Right hindlimb (tissue), 1 donor: ENCODE measurements at regions not wholly inside any gene's neighbourhood (a gene's known extent, or its start where the extent isn't known, plus 50 kb on each side); places are given as distances from the start of the nearest gene placed in this dataset.

ENCODE experiments used
- DNase-seq: peaks from one replicate; pipeline ENCODE4 v3.0.0-alpha.2; 2018

DNA sequence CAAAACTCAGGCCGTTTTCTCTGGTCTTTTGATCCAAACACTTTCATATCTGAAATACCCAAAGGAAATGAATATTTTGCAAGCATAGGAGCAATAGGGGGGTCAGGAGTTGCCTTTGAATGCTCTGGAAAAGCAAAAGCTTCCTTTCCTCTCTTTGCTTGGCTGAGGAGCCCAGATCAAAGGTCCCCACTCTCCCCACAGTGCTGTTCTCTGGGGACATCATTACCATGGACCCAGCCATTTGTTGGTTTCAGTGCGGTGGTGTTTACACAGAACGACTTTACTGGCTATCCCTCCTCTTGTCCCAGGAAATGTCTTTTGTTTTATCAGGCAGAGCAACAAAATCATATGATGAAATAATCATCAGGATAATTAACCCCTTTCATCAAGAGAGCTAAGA lies 1089.1 kb downstream of the TBC1D22A start:
- no peak for DNase-seq

DNA sequence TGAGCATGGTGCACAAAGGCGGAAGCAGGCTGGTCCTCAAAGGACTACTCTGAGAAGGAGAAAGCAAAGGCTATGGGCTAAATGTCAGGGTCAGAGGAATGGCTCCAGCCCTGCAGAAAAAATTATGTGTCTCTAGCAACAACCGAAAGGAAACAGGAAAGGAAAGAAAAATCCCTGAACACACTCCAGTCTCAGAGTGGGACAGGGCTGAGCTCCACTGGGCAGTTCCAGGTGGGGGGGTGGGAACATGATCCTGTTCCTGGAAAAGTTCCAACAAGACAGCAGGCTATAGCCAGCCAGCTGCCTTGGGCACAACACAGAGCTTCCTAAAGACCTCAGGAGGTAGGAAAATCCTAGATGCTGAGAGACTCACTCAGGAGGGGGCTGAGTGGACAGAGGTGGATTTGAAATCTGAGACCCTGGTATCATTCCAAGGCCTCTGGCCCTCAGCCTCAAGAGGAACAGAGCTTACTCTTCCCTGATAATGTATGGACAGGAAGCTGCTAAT lies 1088.2 kb downstream of the TBC1D22A start:
- peak; percentile 74 for DNase-seq

DNA sequence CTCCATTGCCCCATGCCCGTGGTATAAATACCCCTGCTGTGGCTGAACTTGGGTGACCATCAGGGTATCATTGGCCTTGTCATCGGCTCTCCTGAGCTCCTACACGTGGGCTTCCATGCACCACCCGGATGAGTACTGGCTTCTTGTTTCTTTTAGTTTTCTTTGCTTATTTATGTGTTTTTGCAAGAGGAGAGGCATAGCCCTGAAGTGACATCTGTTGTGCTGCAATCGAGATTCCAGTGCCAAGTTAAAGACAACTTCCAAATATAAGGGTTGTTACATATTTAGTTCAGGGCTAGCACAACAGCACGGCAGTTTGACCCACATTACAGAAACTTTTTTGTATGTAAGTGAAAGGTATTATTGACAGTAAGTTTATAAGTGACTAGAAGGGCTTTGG lies 1087.1 kb downstream of the TBC1D22A start:
- no peak for DNase-seq

DNA sequence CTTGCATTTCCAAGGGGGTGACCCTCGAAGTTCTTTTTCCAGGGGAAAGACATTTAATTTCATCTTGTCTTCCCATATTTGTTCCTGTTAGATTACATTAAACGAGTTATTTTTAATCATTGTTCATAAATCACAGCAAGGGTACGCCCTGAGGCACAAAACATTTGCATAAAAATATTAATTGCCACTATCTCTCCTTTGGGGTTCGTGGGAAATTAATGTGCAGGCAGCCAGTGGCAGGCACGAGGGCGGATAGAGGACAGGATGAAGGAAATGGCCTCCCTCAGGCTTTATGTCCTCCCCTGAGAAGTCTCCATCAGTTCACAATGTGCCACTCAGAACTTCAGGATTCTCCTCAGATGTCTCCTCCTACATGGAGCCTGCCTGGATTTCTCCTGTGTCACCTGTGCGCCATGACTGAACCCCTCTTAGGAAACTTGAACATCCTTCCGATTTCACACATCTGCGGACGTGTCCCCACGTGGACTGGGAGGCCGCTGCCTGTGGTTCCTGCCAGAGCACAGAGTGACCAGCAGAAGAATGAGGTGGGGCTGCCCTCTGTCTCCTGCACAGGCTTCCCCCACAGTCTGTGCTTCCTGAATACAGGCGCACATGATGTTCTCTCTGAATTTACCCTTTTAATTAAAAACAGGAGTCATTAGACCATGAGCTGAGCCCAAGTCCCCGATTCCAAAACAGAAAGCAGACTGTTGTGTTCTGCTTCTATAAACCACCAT lies 1085.9 kb downstream of the TBC1D22A start:
- DNase-seq: no peak

DNA sequence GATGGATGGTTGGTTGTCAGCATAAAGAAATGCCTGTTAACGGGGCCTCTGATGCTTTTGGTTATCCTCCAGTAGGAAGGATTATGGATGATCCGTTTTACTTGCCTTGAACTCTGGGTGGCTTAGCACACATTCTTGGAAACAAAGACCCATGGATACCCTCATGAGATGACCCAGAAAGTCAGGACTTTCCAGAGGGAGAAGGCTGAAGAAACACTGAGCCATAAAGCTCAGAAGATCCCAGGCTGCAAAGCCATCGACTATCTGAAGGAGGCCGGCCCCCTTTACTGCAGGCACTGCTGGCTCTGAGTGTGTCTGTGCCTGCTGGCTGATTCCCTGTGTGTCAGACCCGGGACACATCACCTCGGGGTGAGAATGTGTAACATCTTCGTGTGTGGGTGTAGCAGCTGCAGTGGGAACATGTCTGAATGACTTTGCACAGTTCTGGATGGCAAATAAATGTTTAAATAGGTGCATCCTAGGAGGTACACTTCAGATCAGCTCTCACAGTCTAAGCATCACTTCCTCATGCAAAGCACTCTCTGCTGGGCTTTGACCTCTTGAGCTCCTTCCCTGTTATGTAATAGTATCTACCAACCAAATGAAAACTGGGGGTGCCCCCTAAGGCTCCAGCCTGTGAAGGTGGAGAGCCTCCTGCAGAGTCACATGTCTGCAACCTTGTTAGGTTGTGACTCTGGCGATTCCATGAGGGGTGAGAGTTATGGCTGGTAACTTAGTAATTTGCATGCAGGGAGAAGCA lies 1084.9 kb downstream of the TBC1D22A start:
- no peak for DNase-seq

DNA sequence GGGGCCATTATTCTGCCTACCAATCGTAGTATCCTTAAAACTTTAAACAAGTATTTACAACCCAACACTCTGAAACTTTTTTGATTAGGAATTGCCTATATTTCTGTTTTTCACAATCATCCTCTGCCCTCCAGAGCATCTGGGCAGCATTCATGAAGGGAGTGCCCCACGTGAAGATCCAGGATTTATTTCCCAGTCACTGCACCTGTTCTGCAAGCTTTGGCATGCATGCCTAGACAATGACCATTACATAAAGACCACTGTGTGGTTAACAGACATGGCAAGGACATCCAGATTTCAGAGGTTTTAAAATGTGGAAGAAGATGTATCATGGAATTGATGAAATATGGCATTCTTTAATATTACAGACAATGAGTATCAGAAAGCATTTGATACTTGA lies 1083.8 kb downstream of the TBC1D22A start:
- no peak for DNase-seq

DNA sequence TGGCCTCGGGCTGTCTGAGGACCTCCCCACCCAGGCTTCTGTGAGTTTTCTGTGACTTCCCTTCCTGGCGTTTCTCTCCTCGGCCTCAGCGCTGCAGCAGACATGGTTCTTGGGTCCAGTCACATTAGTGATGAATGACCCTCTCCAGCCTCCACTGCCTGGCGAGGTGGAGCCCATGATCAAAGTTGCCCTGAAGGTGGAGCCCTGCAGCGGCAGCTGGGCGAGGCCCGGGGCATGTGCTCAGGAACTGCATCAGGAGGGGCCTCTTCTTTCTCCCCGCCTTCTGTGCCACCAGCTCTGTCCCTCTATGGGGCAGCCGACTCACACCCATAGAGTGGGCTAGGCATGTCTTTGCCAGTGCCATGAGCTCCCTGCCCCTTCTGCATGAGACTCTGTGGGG lies 1079.7 kb downstream of the TBC1D22A start:
- no peak for DNase-seq

DNA sequence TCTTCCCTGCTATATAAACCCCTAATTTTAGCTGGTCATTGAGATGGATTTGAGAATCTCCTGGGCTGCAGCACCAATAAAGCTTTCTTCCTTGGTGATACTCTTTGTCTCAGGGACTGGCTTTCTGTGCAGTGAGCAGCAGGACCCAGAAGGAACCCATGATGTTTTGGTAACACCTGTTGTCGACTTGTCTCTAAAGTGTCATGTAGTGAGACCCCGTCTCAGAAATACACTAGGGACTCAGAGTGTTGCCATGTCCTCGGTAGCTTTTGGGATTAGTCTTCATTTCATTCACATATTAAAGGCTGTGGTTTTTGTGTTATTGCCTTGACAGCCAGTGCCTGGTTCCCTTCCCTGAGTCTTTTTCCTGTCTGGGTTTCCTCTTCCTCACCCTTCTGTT lies 1078.7 kb downstream of the TBC1D22A start:
- DNase-seq: no peak

DNA sequence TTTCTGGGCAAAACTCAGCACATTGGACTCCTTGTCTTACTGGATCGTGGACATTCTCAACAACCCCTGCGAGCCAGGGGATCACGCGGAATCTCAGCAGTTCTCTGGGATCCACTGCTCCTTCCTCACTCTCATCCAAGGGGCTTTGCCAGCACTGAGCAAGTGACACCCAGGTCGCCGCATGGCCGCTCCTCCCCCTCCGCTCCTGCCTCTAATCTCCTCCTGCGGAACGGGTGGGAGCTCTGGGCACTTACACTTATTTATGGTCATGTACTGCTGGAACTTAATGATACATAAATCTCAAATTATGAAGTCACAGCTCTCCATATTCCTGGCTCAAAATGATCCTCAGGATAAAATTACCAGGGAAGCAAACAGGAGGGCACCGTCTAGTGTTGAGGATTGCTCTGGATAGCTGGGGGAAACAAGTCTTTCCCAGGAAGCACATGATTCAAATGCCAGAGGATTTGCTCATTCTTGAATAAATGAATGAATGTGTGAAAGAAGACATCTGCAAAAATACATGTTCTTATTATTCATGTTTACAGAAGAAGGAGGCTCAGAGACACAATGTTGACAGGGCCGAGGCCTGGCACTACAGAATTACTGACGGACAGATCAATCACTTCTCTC lies 1077.3 kb downstream of the TBC1D22A start:
- no peak for DNase-seq

DNA sequence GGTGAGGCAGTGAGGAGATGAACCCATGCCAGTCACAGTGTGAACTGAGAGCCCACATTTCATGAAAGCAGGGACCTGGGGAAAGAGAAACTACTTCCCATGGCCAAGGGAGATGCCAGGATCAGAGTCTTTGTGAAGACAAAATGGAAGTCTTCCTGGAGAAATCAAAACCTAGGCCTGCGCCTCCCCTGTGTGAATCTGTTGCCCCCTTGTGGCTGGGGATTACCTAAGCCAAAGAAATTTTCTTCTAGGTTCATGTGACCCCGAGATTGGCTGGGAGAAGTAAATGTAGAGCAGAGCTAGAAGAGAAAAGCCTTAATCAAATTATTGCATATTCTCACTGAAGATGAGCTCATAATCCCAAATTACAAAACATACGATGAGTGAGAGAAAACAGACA lies 1075.3 kb downstream of the TBC1D22A start:
- no peak for DNase-seq

DNA sequence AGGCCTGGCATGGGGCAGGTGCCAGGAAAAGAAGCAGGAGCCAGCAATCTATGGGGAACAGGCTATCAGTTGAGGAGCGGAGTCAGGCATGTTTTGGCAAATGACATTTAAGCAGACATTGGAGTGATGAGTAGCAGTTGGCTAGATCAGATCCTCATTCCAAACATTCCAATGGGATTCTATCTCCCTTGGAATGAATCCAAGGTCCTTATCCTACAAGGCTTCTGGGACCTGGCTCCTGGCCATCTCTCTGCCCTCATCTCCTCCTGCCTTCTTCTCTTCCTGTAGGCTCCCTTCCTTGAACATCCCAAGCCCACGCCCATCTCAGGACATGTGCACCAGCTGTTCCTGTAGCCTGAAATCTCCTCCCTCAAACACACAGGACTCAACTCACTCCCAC lies 1074.5 kb downstream of the TBC1D22A start:
- DNase-seq: no peak

DNA sequence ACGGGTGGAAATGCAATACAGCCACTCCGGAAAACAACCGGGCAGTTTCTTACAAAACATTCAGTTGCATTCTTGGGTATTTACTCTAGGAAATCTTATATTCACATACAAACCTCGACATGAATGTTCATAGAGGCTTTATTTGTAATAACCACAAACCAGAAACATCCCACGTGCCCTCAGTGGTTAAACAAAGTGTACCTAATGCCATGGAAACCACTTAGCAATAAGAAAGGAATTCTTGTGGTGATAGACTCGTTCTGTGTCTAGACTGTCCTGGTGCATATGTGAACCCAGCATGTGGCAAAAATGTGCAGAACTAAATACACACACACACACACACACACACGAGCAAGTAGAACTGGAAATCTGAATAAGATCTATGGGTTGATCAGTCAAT lies 1073.3 kb downstream of the TBC1D22A start:
- DNase-seq: no peak

DNA sequence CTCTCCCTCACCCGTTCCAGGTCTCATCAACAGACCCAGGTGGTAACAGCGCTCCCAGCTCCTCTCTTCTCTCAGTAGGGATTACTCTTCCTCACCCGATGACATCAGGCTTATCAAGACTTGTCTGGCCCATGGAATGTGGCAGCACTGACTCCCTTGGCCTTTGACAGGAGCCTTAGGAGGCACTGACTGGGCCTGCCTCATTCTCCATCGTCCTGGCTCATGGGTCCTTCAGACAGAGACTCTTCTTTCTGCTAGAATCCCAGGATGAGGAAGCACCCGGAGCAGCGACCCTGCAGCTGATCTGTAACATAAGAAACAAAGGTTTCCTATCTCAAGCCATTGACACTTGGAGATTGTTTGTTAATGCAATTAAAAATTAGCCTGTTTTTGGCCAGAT lies 1063.6 kb downstream of the TBC1D22A start:
- DNase-seq: no peak

DNA sequence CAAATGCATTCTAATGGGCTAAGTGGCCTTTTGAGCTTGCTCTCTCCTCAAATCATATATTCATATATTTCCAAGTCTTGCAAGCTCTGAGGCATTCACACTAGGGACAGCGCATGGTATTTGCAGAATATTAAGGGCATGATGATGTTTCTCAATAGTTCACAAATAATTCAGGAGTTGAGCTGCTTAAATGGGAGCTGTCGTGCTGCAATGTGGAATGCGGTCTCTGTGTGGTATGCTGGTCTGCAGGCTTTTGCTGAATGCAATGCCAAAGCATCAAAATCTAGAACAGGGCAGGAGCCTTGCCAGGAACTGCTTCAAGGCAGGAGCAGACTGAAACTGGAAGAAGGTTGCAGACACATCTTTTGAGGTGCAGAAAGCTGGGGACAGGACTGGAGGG lies 1060.0 kb downstream of the TBC1D22A start:
- no peak for DNase-seq

DNA sequence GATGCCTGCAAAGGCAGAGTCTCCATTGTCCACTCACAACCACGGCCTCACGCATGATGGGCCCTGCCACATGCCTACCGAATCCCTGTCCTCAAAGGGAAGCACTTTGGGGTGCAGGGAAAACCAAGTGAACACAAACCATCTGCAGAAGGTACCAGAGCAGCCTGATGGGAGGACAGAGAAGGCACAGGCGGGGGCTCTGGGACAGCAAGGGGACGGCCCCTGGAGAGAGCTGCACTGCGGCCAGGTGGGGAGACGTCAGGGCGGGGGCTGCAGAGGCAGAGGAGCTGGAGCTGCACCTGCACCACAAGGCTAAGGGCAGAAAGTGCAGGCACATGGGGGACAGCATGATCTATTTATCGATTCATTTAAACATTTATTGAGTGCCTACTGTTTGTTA lies 1056.0 kb downstream of the TBC1D22A start:
- DNase-seq: no peak

DNA sequence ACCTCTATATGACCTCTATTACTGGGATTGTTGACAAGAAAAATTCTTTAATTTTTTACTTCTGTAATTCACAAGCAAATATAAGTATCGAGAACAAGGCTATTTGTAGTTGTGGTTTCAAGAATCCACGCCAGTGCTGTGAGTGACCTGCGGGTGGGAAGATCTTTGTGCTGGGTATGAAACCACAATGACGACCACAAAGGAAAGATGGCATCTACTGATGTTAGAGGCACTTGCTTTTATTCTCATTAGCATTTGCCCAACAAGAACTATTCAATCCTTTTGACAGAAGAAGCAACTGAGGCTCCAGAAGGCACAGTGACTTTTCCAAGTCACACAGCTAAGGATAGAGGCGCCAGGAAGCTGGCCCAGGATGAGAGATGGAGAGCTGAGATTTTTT lies 1054.9 kb downstream of the TBC1D22A start:
- DNase-seq: no peak

DNA sequence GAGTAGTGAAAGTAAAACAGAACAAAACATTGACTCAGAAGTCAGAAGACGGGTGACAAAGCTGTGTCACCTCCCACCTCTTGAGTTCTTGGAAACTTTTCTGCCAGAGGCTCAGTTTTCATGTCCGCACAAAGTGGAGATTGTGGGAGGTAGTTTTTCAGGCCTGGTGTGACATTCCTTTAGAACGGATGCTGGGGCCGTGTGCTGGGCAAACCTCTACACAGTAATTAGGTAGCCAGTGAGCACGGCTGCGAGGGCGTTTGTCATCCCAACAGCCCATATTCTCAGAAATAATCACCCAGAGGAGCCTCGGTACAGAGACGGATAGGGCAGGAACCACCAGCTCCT lies 1054.4 kb downstream of the TBC1D22A start:
- DNase-seq: no peak

DNA sequence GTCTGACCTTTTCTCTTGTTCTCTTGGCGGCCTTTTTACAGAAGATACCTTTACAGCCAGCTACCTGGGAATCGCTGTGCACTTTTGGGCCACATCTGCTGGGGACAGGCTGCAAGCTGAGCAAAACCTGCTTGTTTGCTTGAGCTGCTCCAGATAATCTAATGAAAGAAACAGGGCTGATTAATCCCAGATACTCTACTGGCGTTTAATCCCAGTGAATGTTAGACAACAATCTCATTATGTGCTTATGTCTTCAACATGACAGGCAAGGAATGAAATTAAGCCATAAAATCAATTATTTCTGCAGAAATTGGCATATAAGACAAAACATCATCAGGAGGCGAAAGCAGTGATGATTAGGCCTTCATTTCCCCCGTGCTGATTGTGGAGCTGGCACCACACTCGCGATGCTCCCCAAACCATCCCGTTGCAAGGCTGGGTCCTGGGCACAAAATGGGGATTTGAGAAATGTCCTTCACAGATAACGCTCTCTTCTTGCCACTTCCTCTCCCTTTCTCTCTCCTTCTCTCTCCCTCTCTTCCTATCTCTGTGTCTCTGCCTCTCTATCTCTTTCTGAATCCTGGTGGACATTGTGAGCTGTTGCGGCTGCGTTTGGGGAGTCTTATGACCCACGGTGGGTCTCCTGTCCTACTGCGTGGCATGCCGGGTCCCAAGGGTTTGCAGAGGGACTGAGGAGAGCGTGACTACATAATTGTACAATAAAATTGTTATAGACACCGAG lies 1053.8 kb downstream of the TBC1D22A start:
- DNase-seq: no peak

DNA sequence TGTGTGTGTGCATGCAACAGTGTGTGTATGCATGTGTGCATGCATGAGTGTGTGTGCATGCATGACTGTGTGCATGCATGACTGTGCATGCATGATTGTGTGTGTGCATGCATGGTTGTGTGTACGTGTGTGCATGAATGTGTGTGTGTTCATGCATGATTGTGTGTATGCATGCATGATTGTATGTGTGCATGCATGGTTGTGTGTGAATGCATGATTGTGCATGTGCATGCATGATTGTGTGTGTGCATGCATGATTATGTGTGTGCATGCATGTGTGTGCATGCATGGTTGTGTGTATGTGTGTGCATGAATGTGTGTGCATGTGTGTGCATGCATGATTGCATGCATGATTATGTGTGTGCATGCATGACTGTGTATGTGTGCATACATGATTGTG lies 1052.0 kb downstream of the TBC1D22A start:
- DNase-seq: no peak

DNA sequence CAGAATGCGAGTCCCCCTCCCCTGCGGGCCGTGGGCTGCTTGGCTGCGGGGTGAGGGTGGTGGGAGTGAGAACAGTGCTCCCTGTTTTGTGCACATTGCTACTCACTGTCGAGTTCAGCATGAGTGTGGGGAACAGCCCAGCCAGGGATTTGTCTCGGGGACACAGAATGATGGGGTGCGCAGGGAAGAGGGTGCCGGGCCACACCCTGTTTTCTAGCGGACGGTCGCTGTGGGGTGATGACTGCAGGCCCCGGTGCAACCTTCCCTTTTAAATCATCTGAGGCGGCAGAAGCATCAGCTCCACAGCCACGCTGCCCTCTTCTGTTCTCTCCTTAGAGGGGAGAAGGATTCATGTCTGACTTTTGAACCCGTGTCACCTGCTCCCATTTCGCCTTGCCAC lies 1051.2 kb downstream of the TBC1D22A start:
- DNase-seq: no peak

DNA sequence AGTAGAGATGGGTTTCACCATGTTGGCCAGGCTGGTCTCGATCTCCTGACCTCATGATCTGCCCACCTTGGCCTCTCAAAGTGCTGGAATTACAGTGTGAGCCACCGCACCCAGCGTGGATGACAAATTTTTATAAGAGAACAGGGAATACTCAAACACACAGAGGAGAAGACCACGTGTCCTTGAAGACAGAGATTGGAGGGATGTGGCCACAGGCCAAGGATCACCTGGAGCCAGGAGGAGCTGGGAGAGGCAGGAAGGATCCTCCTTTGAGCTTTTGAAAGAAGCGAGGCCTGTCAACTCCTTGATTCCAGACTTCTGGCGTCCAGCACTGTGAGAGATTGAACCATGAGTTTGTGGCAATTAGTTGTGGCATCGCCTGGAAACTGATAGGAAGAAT lies 1049.5 kb downstream of the TBC1D22A start:
- no peak for DNase-seq

DNA sequence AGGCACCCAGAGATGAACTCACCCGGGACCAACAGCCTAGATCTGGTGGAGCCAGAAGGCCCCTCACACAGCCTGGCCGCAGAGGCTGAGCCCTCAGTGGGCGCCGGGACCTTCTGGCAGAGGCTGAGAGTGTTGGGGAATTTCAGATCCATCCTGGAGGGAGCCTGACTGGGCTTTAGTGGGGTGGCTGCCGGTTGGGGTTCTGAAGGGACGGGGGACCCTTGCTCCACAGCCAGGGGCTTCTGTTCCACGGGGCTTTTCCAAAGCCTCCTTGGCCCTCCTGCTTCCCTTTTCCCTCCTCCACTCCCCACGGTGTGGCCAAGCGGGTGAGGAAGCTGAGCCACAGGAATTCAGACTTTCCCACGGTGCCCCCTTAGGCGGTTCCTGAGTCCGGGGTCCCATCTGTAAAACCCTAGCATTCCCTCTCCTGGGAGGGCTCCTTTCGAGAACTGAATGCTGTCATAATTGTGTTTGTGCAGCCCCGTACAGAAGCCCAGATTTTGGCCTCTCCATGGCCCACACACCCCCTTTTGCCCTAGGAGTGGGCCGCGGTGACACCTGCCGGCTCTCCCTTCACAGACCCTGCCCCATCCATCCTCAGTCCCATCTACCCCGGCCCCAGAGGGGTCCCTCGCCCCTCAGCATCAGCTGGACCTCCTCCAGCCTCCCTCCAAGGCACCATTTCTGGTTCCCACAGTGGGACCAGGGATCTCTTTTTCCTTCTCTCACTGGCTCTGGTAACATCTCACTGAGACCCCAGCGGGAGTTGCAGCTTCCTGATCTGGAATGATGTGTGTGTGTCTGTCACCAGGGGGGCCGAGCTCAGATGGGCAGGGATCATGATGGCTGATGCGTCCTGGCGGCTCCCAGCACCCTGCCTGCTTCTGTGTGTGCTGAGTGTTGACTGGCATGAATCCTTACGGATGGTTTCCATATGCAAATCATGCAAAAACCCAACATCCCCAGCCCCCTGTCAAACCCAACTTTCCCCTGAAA lies 1048.4 kb downstream of the TBC1D22A start:
- DNase-seq: no peak
